HG02943 (cell line): ENCODE measurements at regions not wholly inside any gene's neighbourhood (a gene's known extent, or its start where the extent isn't known, plus 50 kb on each side); places are given as distances from the start of the nearest gene placed in this dataset.
A peak's percentile ranks its signal among the peaks of the same experiment; 100 is the strongest.
"Not testable (repeated sequence)": the region's sequence is repeated elsewhere in the genome, so short reads cannot be mapped to it uniquely, and the experiment has no call there.

Experiments
- ATAC-seq: cut with Tn5 transposase; IDR thresholded peaks from one replicate; pipeline ENCODE4 v1.9.1; 2021; ENCODE audit warnings: mild to moderate bottlenecking, low read depth, moderate library complexity; ENCODE audit not compliant: unreplicated experiment

GRCh38 chr3:144947895-144948294 is 976.3 kb downstream of the DIPK2A start:
- ATAC-seq: no peak

- ATAC-seq: no peak
These were observed 977.1 kb downstream of the DIPK2A start for GRCh38 chr3:144948711-144949110.

GRCh38 chr3:144953959-144954358 is 982.3 kb downstream of the DIPK2A start:
- ATAC-seq: no peak

GRCh38 chr3:144957398-144958101 is 985.9 kb downstream of the DIPK2A start:
- no peak for ATAC-seq

- no peak for ATAC-seq
These were observed 992.2 kb downstream of the DIPK2A start for GRCh38 chr3:144963810-144964209.

- no peak for ATAC-seq
These were observed 994.9 kb downstream of the DIPK2A start for GRCh38 chr3:144966560-144966959.

- no peak for ATAC-seq
These were observed 997.2 kb downstream of the DIPK2A start for GRCh38 chr3:144968750-144969350.

GRCh38 chr3:144984481-144984880 is 1012.9 kb downstream of the DIPK2A start:
- not testable (repeated sequence) for ATAC-seq

GRCh38 chr3:144989807-144990206 is 1018.2 kb downstream of the DIPK2A start:
- ATAC-seq: no peak

GRCh38 chr3:144995856-144996255 is 1024.2 kb downstream of the DIPK2A start:
- ATAC-seq: no peak

GRCh38 chr3:145005427-145005826 is 1033.8 kb downstream of the DIPK2A start:
- no peak for ATAC-seq

GRCh38 chr3:145006271-145006670 is 1034.6 kb downstream of the DIPK2A start:
- no peak for ATAC-seq

GRCh38 chr3:145013931-145014330 is 1042.3 kb downstream of the DIPK2A start:
- no peak for ATAC-seq

GRCh38 chr3:145015253-145015652 is 1043.6 kb downstream of the DIPK2A start:
- ATAC-seq: no peak

GRCh38 chr3:145017959-145018358 is 1046.3 kb downstream of the DIPK2A start:
- ATAC-seq: no peak

GRCh38 chr3:145022447-145022846 is 1050.8 kb downstream of the DIPK2A start:
- no peak for ATAC-seq

GRCh38 chr3:145024700-145025099 is 1053.1 kb downstream of the DIPK2A start:
- ATAC-seq: no peak

GRCh38 chr3:145027186-145027585 is 1055.6 kb downstream of the DIPK2A start:
- ATAC-seq: not testable (repeated sequence)

- no peak for ATAC-seq
These were observed 1061.2 kb downstream of the DIPK2A start for GRCh38 chr3:145032791-145033190.

GRCh38 chr3:145035682-145036081 is 1064.1 kb downstream of the DIPK2A start:
- ATAC-seq: no peak

- not testable (repeated sequence) for ATAC-seq
These were observed 1082.4 kb downstream of the DIPK2A start for GRCh38 chr3:145054055-145054454.

GRCh38 chr3:145055375-145056076 is 1083.9 kb downstream of the DIPK2A start:
- ATAC-seq: peak; percentile 56
